NCI-H2196 treated with DMSO at 0.1 percent for 48 hours (cell line): ENCODE measurements at regions not wholly inside any gene's neighbourhood (a gene's known extent, or its start where the extent isn't known, plus 50 kb on each side); places are given as distances from the start of the nearest gene placed in this dataset.

ENCODE experiments used
- DNase-seq: peaks from one replicate; lab custom pipeline; 2025; ENCODE audit not compliant: unreplicated experiment; lab: John Stamatoyannopoulos, UW

DNA sequence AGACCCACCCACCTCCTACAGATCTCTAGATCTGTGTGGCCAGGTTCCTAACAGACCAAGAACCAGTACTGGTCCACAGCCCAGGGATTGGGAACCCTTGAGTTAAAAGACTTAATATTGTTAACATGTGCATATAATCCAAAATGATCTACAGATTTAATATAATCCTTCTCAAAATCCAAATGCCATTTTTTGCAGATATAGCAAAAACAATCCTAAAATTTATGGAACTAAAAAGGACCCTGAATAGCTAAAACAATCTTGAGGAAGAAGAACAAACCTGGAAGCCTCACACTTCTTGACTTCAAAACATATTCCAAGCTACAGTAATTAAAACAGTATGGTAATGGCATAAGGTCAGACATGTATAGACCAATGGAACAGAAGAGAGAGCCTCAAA lies 206.9 kb upstream of the SIX2 start:
- no peak for DNase-seq

- no peak for DNase-seq
Observed at GRCh38 chr2:45214550-45214949, 205.3 kb upstream of the SIX2 start.

- DNase-seq: no peak
Observed at GRCh38 chr2:45212953-45213635, 203.8 kb upstream of the SIX2 start.

GRCh38 chr2:45211636-45212035 lies 202.4 kb upstream of the SIX2 start:
- no peak for DNase-seq

GRCh38 chr2:45210462-45211195 lies 201.4 kb upstream of the SIX2 start:
- DNase-seq: no peak

DNA sequence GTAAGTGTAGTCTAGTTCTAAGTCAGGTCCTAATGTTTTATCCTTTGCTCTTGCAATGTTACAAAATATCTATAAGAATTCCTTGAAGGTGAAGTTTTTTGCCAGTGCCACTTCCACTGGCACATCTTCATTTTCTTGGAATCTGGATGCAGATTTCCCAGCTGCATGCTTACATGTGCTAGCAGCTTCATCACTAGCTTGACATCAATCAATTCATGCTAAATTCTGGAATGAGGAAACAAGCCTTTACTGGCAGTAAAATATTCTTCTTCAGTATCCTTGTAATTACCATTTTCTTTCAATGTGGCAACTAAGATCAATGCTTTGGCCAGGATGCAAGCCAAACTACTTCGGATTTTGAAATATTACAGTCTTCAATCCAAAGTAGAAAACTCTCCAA lies 200.6 kb upstream of the SIX2 start:
- no peak for DNase-seq

DNA sequence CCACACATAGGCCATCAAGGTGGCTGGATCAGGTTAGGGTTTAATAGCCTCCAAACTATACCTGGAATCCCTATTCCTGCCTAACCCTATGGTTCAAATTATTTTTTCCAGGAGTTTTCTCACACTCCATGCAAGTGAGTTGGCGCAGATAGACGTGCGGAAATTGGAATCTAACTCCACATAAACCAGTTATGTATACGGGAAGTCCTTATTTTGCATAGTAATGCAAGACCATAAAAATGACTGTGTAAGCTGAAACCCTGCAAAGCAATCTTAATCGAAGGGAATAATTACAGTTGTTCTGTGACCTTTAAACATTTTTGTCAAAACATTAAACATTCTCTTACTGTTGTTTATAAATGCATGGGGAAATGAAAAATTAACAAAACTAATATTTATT lies 200.1 kb upstream of the SIX2 start:
- DNase-seq: no peak

- DNase-seq: no peak
Observed at GRCh38 chr2:45207101-45207500, 197.8 kb upstream of the SIX2 start.

DNA sequence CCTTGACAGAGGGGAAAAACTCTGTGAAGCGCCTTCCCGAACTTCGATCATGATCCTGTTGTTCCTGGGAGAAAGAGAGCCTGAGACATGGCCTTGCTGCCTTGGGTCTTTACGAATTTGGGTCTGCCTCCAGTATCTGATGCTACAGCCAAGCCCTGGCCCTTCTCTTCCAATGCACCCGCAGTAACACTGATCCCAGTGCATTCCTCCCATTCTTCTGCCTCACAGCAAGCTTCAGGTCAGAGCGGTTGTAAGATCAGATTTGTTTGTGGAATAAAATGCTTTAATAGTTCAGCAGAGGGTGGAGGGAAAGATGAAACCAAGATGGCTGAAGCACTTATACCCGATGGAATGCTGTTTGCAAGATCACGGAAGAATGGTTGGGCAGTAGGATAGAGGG lies 196.7 kb upstream of the SIX2 start:
- DNase-seq: no peak

DNA sequence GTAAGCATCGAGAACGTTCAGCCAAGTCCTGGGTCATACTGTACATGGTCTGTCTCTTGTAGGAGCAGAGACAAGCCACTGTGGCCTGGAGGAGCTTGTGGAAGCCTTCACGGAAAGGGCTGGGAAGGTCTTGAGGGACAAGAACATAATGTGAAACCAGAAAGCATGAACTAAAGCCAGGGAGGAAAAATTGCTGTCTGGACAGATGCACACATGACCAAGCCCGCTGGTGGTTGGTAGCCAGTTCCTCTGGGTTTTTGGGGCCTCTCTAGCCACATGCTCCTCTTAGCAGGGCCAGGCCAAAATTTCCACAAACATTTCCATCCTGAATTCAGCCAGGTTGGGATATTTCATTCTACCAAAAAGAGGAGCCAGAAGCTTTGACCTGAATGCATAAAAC lies 196.2 kb upstream of the SIX2 start:
- DNase-seq: no peak

DNA sequence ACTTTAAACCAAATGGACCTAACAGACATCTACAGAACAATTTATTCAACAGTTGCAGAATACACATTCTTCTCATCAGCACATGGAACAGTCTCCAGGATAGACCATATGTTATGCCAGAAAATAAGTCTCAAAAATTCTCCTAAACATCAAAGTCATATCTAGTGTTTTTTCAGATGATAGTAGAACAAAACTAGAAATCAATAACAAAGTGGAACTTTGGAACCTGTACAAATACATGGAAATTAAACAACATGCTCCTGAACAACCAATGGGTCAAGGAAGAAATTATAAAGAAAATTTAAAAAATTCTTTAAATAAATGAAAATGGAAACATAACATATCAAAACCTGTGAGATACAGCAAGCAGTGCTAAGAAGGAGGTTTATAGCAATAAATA lies 194.1 kb upstream of the SIX2 start:
- no peak for DNase-seq

DNA sequence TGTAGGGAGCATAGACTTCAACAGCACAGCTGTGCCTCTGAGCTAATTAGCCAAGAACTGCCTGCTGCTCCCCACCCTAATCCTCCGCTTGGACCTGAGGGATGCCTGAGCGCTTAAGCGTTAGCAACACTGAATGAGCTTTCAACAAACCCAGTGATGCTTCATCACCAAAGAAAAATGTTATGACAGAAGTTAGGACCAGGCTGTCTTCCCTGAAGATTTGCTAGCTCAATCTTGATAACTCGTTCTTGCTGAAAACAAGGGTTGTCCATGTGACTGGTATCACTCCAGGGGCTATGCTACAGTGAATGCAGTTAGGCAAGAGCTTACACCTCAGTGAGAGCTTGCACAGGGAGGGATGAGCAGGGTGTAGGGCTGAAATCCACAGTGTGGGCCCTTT lies 190.7 kb upstream of the SIX2 start:
- no peak for DNase-seq

GRCh38 chr2:45195916-45196315 lies 186.7 kb upstream of the SIX2 start:
- no peak for DNase-seq

DNA sequence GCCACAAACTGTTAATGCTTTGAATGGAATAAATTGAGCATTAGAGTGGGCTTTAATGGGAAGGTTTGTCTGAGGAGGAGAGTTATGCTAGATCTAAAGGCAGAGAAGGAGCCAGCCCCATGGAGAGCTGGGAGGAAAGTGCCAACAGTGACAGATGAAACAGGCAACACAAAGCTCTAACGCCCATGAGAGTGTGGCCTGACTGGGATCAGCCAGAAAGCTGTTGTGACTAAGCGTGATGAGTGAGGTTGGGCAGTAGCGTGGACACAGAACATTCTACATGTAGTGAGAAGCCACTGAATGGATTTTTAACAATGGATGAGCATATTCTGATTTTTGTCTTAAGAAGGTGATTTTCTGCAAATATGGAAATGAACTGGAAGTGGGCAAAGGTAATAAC lies 185.3 kb upstream of the SIX2 start:
- DNase-seq: no peak

GRCh38 chr2:45193581-45193980 lies 184.3 kb upstream of the SIX2 start:
- DNase-seq: no peak

DNA sequence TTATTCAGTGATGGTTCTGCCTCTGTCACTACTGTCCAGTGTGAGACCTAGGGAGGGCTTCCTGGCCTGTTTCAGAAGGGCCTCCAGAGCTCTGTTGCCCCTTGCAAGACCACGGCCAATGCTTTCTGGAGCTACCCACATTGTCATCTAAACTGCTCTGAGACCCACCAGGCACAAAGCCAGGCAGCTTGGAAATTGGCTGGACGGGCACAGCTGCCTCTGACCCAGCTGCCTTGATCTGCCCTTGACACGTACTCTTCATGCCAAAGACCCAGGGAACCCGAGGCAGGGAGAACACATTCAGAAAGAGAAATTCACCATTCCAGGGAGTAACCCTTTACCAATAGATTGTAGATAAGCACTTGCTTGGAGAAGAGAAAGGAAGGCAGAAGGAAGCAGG lies 183.7 kb upstream of the SIX2 start:
- no peak for DNase-seq

DNA sequence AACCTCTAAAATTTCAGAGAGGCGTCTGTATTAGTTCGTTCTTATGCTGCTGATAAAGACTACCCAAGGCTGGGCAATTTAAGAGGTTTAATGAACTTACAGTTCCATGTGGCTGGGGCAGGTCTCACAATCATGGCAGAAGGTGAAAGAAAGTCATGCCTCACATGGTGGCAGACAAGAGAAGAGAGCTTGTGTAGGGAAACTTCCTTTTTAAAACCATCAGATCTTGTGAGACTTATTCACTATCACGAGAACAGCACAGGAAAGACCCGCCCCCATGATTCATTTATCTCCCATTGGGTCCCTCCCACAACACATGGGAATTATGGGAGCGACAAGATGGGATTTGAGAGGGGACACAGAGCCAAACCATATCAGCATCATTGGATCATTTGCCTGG lies 183.2 kb upstream of the SIX2 start:
- no peak for DNase-seq

DNA sequence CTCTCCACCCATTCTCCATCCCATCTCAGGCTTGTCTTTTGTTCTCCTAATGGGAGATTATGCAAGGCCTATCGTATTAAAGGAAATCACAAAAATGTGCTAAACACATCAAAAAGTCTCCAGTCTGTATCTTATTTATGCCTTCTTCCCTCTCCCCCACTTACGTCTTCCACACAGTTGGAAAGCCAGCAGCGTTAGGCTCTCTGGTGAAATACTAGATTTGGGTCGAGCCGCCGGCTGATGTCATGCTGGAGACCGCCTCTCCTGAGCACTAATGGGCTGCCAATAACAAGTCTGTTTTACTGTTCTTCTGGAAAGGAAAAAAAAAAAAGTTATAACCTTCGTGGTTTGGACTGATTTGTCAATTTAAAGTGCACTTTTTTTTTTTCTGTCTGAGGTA lies 182.7 kb upstream of the SIX2 start:
- no peak for DNase-seq

DNA sequence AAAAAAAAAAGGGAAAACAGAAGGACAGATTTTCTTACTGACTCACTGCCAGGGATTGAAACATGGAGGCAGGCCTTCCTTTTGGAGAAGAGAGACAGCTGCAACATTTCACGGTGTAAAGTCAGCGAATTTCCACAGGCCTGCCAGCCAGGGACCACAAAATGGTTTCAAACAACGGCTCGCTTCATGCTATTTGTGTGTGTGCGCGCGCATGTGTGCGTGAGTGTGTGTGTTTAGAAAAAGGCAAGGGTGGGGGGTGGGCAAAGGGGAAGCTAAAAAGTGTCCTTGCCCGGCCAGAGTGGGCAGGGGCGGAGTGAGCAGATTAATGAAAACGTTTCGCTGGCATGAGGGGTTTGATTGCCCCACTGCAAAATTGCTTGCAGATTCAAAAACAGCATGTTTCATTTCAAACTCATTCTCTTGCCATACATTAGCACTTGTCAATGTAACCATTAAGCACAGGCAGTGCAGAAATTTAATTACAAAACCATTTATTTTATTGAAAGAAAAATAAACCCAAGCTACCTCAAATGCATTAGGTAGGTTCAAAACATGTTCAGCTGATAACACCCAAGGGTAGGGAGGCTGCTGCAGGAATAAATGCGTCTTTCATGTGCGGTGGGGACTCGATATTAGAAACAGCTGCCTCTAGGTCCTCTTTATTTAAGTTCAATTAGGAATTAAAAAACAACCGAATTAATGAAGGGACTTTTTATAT lies 182.1 kb upstream of the SIX2 start:
- DNase-seq: no peak

- DNase-seq: no peak
Observed at GRCh38 chr2:45190481-45190942, 181.3 kb upstream of the SIX2 start.

- no peak for DNase-seq
Observed at GRCh38 chr2:45184606-45185005, 175.4 kb upstream of the SIX2 start.

- no peak for DNase-seq
Observed at GRCh38 chr2:45182667-45183295, 173.5 kb upstream of the SIX2 start.
